GM18907 (cell line): ENCODE measurements at regions not wholly inside any gene's neighbourhood (a gene's known extent, or its start where the extent isn't known, plus 50 kb on each side); places are given as distances from the start of the nearest gene placed in this dataset.

Experiments
- ATAC-seq: cut with Tn5 transposase; IDR thresholded peaks from one replicate; pipeline ENCODE4 v1.9.1; 2021; ENCODE audit warnings: mild to moderate bottlenecking, moderate library complexity; ENCODE audit not compliant: unreplicated experiment

- ATAC-seq: no peak
Observed at GRCh38 chr2:19785867-19786266, 115.9 kb downstream of the TTC32 start.

GRCh38 chr2:19785447-19785846 is 116.3 kb downstream of the TTC32 start:
- ATAC-seq: no peak

- ATAC-seq: no peak
Observed at GRCh38 chr2:19784456-19784855, 117.3 kb downstream of the TTC32 start.

GRCh38 chr2:19783935-19784334 is 117.8 kb downstream of the TTC32 start:
- ATAC-seq: no peak

GRCh38 chr2:19776941-19777514 is 124.8 kb downstream of the TTC32 start:
- no peak for ATAC-seq

- ATAC-seq: no peak
Observed at GRCh38 chr2:19775838-19776237, 125.9 kb downstream of the TTC32 start.

GRCh38 chr2:19775315-19775714 is 126.5 kb downstream of the TTC32 start:
- ATAC-seq: no peak

GRCh38 chr2:19774805-19775176 is 127.0 kb downstream of the TTC32 start:
- no peak for ATAC-seq

GRCh38 chr2:19772981-19773380 is 128.8 kb downstream of the TTC32 start:
- ATAC-seq: no peak

- no peak for ATAC-seq
Observed at GRCh38 chr2:19769513-19769912, 132.3 kb downstream of the TTC32 start.

- no peak for ATAC-seq
Observed at GRCh38 chr2:19767899-19768298, 133.9 kb downstream of the TTC32 start.

GRCh38 chr2:19764998-19765397 is 136.8 kb downstream of the TTC32 start:
- ATAC-seq: no peak

- no peak for ATAC-seq
Observed at GRCh38 chr2:19763731-19764130, 138.1 kb downstream of the TTC32 start.

GRCh38 chr2:19762959-19763605 is 138.7 kb downstream of the TTC32 start:
- no peak for ATAC-seq

- no peak for ATAC-seq
Observed at GRCh38 chr2:19762142-19762541, 139.6 kb downstream of the TTC32 start.

- ATAC-seq: no peak
Observed at GRCh38 chr2:19759880-19760279, 141.9 kb downstream of the TTC32 start.

- ATAC-seq: no peak
Observed at GRCh38 chr2:19758658-19759057, 143.1 kb downstream of the TTC32 start.

GRCh38 chr2:19757586-19757985 is 144.2 kb downstream of the TTC32 start:
- ATAC-seq: no peak

- ATAC-seq: no peak
Observed at GRCh38 chr2:19754907-19755306, 146.9 kb downstream of the TTC32 start.

- no peak for ATAC-seq
Observed at GRCh38 chr2:19753818-19754217, 148.0 kb downstream of the TTC32 start.

- ATAC-seq: no peak
Observed at GRCh38 chr2:19753314-19753713, 148.5 kb downstream of the TTC32 start.

GRCh38 chr2:19752500-19752899 is 149.3 kb downstream of the TTC32 start:
- ATAC-seq: no peak

- no peak for ATAC-seq
Observed at GRCh38 chr2:19751631-19752030, 150.2 kb downstream of the TTC32 start.
